ENCODE measurements at regions not wholly inside any gene's neighbourhood (a gene's known extent, or its start where the extent isn't known, plus 50 kb on each side); places are given as distances from the start of the nearest gene placed in this dataset.

DNA sequence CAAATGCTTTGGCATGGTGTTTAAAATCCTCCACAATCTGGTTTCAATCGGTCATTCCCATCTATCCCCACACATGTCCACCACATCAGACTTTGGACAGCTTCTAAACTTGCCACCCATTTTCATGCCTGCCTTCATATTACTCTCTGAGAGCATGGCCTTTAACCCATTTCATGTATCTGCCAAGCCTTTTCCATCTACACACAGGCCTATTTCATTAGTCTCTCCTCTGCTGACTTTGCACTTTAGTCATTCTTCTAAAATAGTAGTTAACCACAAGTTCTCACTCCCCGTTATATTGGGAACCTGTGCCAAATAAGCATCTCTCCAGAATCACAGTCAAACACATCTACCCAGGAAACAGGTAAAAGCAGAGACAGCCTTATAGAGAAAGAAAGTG, 142.2 kb downstream of the MZT1 start:
- DNase-seq: no peak

DNA sequence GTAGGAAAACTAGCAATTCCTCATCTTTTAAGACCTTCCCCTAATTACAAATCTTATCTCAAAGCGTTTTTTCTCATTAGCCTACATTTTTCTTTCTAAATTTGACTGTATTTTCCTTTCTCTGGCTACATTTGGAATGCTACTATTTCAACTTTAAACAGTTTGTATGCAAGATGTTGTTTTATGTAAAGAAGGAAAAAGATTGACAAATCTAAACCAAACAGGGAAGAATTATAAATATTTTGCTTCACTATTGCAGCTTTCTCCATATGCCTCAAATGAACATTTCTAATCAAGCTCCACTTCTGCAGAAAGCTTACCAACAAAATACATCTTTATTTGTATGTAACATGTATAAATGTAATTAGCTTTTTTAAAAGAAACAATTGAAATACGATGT, 156.2 kb downstream of the MZT1 start:
- no peak for DNase-seq

DNA sequence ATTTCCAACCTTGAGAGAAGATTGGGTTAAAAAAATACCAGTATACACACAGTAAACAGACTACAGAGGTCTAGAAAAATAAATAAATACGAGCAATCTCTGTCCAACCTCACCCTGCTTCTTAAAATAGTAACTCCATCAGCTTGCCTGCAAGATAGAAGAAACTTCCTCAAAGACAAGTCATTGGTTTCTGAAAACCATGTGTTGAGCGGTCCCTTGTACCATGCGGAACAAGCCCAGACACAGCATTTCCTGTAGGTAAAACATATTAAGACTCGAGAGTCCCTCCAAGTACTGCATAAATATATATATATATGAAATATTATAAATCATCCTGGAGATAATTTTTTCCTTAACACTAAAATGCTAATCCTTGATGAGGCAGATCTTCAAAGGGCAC, 157.4 kb downstream of the MZT1 start:
- DNase-seq: peak; percentile 6 to 18

DNA sequence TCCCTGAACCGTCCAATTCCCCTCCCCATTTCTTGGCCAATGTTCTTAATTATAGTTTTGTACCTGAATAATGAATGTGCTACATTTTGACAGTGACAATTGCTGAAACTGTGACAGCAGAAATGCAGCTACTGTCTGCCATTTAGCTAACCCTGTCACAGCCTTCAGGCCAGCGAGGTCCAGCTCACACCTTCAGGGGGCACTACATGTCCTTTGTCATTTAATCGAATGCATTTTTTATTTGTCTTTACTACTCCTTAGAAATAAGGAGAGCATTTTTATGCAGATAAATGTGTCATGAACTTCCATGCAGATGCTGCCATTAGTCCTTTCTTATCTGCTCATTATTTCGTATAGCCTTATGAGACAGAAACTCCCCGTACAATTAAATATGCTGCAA, 159.9 kb downstream of the MZT1 start:
- no peak for DNase-seq

DNA sequence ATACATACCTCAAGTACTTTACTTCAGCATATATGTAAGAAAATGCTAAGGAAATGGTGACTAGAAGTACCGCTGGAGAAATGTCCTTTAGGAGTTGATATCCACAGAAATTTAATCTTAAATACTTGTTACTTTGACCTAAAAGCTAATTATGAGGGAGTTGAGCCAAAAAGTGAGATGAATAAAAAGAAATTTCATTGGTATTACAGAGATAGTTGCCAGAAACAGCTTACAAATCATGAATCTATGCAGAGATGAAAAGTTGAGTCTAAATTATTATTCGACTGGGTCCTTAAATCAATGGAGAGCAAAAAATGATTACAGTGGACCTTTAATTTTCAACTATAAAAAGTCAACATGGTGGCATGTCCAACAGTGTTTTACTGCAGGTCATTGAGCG, 160.9 kb downstream of the MZT1 start:
- DNase-seq: no peak

DNA sequence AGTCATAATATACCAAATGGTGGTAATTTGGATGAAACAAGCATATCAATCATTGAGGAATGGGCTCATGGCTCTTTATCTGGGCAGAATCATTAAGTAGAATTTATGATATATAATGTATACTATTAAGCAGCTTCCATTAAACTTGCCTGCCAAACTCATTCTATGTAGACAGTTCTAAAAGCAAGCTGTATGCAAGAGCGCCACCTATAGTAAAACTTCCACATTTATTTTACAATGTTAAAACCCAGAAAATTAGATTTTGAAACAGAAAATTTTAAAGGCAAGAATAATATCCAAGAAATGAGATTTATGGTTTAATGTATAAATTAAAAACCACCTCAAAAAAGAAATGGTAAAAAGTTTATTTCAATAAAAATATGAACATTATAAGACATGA, 161.5 kb downstream of the MZT1 start:
- peak; percentile 15 to 32 for DNase-seq

DNA sequence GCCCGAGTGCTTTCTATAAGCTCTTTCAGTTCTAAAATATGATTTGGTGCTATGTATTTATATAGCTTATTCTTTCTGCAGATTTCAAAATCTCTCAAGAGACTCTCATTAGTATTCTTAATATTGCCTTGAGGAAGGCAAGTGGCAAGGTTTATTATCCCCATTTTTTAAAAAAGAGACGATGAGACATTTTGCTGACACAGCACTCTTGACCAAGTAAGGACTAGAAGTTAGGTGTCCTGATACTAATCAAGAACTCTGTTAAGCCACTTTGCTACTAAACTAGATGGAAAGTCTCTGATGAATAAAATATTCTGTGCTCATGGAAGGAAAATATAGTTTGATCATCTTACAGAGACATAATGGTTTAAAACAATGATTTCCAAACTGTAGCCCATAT, 164.7 kb downstream of the MZT1 start:
- DNase-seq: no peak

DNA sequence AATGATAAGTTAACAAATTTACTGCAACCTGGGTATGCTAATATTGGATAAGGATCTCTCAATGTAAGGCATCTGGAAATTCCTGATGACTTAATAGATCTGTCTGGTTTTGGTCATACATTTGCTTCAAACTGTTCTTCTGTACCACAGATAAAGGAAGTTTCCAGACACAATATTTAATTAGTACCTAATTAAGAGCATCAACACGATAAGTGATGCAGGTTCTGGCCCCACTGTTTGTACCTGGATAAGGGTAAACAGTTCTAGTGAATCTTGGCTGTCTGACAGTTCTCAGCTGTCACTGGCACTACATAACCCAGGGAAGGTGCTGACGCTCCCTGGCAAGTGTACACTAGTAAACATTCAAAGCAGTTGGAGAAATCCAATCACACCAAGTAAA, 165.6 kb downstream of the MZT1 start:
- no peak for DNase-seq

DNA sequence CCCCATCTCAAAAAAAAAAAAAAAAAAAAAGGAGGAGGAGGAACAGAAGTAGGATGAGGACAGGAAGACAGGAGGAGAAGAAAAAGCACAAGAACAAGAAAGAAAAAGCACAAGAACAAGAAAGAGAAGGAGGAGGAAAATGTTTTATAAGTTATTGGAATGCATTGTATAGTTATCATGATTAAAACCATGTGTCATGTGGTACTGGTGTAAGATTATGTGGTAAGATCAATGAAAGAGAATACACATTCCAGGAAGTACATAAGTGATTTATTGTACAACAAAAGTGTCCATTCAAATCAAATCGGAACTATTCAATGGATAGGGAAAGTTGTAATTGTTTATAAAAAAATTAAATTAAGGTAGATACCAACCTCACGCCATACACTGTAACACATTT, 167.7 kb downstream of the MZT1 start:
- DNase-seq: no peak

DNA sequence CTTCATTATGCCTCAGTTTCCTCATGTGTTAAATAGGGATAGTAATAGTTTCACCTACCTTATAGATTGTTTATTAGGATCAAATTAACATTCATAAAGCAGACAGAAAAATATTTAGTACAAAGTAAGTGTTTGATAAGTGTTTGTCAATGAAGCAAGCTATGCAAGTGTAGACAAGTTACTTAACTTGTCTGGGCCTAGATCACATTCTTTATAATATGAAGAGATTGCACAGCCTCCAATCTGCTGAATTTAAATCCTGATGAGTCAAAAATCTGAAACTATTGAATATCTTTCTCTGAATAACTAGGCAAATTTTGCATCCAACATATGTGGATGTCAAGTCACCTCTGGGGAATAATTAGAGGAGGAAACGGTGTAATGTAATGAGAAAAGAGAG, 170.5 kb downstream of the MZT1 start:
- no peak for DNase-seq

DNA sequence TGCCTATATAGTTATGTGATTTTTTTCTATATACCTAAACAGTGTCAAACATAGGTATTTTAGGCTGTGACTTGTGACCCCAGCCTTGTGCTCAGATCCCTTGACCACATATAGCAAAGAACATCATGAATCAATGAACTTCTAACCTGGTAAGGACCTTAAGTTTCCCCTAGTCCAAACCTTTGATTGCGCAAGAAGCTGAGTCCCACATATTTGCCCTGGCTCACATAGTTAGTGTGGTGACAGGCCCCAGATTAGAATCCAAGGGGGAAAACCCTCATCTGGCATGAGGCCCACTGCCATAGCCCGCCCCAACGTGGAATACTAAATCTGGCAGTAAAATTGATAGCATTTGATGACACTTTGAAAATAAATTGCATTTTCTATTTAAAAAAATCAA, 171.8 kb downstream of the MZT1 start:
- no peak for DNase-seq

DNA sequence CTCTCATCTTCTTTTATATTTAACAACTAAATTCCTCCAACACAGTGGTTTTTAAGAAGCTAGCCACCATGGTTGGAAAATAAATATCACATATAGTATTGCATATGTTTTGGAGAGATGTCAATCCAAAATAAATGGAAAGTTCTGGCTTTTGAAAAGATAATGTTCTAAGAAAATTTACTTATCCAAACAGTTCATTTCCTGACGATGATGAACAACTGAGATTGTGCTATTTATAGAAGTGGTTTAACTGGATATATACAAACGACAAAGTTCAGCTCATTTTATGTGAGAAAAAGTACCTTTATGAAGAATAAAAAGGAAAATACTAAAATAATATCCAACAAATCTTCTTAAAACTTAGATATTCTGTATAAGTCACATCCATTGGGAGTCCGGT, 174.7 kb downstream of the MZT1 start:
- no peak for DNase-seq

DNA sequence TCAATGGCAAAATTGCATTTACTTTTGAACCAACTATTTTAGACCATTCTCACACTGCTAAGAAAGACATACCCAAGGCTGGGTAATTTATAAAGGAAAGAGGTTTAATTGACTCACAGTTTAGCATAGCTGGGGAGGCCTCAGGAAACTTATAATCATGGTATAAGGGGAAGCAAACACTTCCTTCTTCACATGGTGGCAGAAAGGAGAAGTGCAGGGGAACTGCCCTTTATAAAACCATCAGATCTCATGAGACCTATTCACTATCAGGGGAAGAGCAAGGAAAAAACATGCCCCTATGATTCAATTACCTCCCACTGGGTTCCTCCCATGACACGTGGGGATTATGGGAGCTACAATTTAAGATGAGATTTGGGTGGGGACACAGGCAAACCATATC, 181.5 kb downstream of the MZT1 start:
- peak; percentile 2 to 20 for DNase-seq

DNA sequence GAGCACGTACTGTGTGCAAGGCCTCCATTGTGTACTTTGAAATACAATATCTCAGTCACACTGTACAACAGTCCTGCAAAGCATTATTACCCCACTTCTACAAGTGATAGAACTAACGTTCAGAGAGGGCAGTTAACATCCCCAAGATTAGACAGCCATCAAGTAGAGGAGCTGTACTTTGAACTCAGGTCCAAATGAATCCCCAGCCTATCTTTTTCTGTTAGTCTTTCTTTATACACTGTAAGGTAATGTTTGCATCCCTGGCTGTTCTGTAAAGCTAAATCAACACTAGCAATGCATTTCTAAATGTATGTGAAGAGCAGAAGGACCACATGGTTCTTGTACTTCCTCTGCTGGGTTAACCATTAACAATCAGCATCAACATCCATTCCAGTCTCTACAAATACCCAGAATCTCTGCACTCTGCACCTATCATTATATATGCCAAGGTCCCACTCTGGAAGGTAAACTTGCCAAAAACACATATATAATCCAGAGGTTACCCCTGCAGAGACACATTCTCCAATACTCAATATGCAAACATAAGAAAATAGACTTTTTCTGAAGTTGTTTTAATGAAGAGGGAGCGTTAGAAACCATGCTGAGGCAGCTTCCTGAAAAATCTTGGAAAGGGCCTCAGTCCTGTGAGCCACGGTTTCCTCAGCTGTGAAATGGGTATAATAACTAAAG, 182.3 kb downstream of the MZT1 start:
- no peak for DNase-seq

DNA sequence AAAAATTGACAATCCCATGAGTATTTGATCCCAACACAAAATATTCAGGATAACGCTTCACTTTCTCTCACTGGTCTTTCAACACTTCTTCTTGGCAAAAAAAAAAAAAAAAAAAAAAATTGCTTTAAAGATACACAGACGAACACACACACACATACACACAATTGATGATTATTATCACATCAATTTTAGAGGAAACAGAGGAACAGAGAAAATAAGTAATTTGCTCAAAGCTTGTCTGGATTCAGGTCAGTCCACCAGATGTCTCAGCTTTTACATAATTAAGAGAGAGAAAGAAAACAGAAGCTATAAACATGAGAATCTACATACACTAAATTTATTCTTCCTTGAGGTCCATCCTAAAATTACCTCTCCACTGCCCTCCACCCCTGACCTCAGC, 183.4 kb downstream of the MZT1 start:
- no peak for DNase-seq

DNA sequence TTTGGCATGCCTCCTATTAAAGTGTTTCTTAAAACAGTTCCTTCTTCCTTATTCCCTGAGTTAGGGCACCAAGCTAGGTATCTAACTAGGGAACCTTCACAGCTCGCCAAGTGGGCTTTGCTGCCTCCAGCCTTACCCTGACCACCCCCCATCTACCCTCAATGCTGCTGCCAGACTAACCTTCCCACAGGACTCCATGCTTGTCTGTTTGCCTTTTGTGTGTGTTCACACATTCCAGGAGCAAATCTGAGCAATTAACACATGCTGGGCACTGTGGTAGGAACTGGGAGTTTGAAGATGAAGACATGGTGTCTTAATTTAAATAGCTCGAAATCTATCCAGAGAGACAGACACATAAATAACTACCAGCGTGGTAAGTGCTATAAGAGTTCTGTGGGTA, 185.2 kb downstream of the MZT1 start:
- DNase-seq: no peak

DNA sequence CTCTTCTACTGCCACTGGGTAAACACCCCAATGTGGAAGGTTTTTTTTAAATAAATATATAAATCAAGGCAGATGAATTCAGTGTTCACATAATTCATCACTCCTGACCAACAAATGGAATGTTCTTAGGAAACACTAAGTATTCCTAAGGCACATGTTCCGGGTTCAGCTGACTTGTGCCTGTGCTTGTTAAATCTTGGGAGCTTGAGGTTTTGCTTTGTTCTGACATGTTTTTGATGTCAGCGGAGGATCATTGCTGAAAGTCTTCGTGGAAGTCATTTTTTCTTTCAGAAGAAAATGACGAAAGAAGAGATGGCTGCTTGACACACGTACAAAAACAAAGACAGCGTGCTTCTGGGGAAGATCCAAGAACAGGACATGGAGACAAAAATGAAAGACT, 185.8 kb downstream of the MZT1 start:
- DNase-seq: no peak

DNA sequence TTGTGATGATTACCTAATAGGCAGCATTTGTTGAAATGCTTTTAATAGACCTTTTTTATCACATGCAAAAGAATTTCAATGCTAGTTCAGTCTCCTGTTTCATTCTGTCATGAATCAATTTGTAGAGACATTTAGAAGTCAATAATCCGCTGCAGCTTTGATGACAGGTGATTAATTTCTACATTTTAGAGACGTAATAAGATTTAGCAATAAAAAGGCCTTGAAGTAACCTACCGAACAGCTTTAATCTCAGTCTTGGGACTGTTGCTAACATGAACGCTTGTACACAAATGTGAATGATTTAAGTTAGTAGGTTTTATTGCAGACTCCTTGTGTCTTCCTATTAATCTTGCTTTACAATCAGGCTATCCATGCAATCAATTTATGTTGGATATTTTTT, 186.5 kb downstream of the MZT1 start:
- no peak for DNase-seq

DNA sequence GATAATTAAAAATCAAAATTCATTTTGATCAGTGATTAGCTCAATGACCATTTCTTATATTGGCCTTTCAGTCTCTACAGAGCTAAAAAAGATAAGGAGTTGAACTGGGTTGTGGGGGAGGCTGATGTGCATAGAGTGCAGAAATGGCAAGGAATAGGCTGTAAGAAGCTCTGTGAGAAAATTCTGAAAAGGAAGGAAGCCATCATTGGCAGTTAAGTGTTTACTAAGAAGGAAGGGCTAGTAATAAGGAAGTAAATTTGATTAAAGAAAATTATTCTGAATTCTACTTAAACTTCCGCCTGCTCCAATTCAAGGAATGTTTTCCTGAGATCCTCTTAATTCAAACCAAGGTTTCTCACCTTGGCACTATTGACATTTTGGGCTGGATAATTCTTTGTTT, 187.5 kb downstream of the MZT1 start:
- no peak for DNase-seq

DNA sequence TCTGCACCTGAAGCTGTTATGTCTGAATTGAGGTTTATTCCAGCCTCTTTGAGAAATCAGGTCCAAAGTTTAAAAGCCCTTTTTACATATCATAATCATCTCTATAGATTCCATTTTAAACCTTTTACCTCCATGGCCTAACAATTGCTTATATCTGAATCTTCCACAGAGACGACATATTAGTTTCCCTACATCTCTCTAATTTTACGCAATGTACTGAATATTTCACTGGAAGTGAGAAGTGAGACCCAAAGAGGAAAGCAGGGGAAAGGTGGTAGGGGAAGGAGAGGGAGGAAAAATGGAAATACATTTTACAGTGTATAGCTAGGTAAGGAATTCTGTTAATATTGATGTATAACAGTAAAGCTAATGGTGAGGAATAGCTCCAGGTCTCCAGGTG, 189.6 kb downstream of the MZT1 start:
- DNase-seq: no peak

DNA sequence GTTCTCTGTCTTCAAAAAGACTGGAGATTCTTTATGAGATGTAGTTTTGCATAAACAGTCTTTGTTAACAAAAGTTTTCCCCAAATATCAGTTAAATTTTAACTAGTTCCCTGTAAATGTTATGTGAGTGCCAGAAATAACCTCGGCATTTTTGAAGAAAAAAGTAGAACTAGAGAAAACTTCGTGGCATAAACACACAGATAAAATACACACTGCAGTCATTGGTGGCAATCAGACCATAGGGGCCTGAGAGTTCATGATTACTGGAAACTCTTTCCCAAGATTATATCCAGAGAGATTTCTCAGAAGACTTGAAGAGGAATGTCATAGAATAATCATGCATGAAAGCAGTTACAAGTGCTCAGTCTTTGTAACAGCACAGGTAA, 190.0 kb downstream of the MZT1 start:
- DNase-seq: no peak

DNA sequence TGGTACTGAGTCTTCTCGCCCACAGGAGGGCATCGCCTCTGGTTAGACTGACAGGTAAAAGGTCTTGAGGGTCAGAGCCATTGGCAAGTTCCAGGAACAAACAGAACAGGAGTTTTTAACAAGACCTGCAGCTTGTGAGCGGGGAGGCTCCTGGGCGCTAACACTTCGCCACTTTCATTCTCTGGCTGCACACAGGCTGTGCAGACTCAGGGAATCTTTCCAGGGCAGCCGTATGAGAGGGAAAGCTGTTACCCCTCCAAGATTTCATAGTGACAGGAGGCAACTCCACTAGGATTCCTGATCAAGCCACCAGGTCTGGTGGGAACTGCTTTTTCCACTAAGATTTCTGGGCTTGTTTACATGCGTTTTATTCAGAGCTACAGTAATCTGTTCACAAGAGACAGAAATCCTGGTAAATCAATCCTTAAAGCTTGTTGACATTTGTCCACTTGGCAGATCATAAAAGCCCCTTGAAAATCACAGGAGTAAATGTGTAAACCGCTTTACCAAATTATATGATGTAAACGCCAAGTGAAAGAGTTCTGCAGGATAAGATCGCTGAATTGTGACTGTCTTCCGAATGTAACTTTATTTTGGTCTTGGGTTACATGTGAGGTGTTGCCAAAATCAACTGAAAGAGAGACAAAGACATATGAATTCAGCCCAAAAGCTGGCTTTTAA, 190.6 kb downstream of the MZT1 start:
- DNase-seq: no peak

DNA sequence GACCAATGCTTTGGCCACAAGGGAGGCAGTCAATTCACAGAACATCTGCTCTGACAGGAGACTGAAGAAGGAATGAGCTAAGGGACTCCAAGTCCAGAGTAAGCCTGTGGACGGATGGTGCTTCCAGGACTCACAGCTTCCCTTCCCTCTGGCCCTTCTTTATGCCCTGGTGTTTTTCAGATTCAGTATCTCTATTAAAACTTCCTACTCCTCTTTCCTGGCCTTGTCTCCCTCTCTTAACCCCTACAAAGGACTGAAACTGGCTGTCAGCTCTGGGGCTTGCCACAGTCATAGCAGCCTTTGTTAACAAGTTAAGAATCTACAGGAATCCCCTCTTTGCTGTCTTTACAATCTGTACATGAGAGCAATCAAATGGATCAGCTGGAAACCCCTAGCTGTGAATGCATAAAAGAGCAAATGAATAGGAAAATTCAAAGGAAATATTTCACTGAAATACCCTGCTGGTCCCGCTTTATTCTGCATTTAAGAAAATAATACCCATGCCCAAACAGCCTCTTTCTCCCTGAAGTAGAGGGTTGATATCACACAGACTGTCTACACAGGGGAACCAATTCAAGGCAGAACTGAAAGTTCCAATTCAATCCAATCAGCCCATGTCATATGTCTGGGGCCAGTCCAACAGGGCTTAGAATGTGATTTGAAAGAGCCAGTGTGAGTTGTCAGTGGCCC, 192.3 kb downstream of the MZT1 start:
- DNase-seq: no peak

DNA sequence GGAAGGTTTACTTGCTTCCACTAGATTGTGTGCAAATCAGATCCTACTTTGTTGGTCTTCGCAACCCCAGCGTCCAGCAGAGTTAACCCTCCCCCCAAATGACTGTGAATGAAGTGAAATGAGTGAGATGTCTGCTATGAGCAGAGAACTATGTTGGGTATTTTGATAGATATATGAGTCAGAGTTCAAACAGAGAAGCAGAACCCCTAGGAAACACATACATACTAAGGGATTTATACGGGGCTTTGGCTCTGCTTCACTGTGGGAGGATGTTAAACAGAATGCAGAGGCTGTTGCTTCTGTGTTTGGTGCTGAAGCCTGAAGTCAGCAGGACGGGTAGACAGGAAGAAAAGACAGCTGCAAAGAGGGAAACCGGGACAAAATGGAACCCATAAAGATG, 197.0 kb downstream of the MZT1 start:
- DNase-seq: no peak

Data from inflammatory macrophage (primary cell).